ENCODE measurements at regions not wholly inside any gene's neighbourhood (a gene's known extent, or its start where the extent isn't known, plus 50 kb on each side); places are given as distances from the start of the nearest gene placed in this dataset.

GRCh38 chr4:15226203-15226602 lies 201.6 kb upstream of the C1QTNF7 start:
- Histone ChIP-seq H2AFZ (ENCODE audit: control insufficient read depth, low read depth, low read length) (no peak overlapping the region), H3K9ac (ENCODE audit: control insufficient read depth, insufficient read depth, low read length) (no peak overlapping the region), H3K9me3 (replicated peaks; ENCODE audit: control insufficient read depth, insufficient read depth, low read length) (no peaks in the 10 kb centered on the region), H3K4me2 (ENCODE audit: control insufficient read depth, insufficient read depth) (no peak overlapping the region), H3K36me3 (ENCODE audit: control insufficient read depth in 2 of 2, insufficient read depth in 2 of 2, low read length in 1 of 2) (no peaks in the 10 kb centered on the region), H3K4me1 (ENCODE audit: control insufficient read depth, insufficient read depth, low read length) (no peaks in the 10 kb centered on the region), H3K27me3 (replicated peaks in 1 of 2; ENCODE audit: control insufficient read depth in 2 of 2, insufficient read depth in 2 of 2, low read length in 1 of 2) (no peaks in the 10 kb centered on the region; a peak in 1 of 4 replicates), H3K4me3 (no peak overlapping the region), H3K79me2 (ENCODE audit: control insufficient read depth, insufficient read depth, low read length) (no peaks in the 10 kb centered on the region), H4K20me1 (ENCODE audit: control insufficient read depth, insufficient read depth) (no peaks in the 10 kb centered on the region), H3K27ac (ENCODE audit: control insufficient read depth, insufficient read depth) (no peak overlapping the region)
- in situ Hi-C loops (cut with MboI) (loop anchor here (25.0 kb wide), 1 partner anchor 736 kb away; the partner anchor contains the start of gene FGFBP2), intact Hi-C loops (cut with micrococcal nuclease; ENCODE audit: unreplicated experiment) (no loop called here)
- TF ChIP-seq HCFC1 (IDR thresholded peaks at IDR 0.05; ENCODE audit: low read length) (no peak), RFX5 (IDR thresholded peaks at IDR 0.05; ENCODE audit: low read depth, low read length) (no peak), ZZZ3 (IDR thresholded peaks at IDR 0.05; ENCODE audit: control insufficient read depth, insufficient read length, low read depth) (no peak), BRCA1 (IDR thresholded peaks at IDR 0.05; ENCODE audit: low read depth, low read length) (no peak), ZBTB11 (CRISPR knock-in tag; IDR thresholded peaks at IDR 0.05) (no peak), ZNF622 (IDR thresholded peaks at IDR 0.05) (no peak), CHD2 (IDR thresholded peaks at IDR 0.05; ENCODE audit: borderline replicate concordance, low read depth, low read length) (no peak), SMAD5 (IDR thresholded peaks at IDR 0.05; ENCODE audit: low read depth) (no peak), STAT3 (IDR thresholded peaks at IDR 0.05; ENCODE audit: low read depth, low read length) (no peak), CEBPZ (IDR thresholded peaks at IDR 0.05; ENCODE audit: low read depth, low read length) (no peak), ATF2 (IDR thresholded peaks at IDR 0.05; ENCODE audit: low read length) (no peak)
- ChIA-PET POLR2A (no interaction called here), CTCF (interaction anchor here (1.6 kb wide), 1 partner anchor 170 kb away, joined by 5 read pairs; no protein-coding TSS in a partner anchor), SMC1A (ENCODE audit: uncharacterized antibody, unreplicated experiment) (interaction anchor here (1.5 kb wide), 1 partner anchor 27 kb away, joined by 4 read pairs; no protein-coding TSS in a partner anchor), RAD21 (ENCODE audit: unreplicated experiment) (no interaction called here)
- no peak for FAIRE-seq
- BruUV-seq (replicated peaks), result no TSS peak
- WGBS (ENCODE audit: insufficient coverage, insufficient replicate concordance, low lambda C conversion rate, missing lambda C conversion rate), result 30% methylated on average over 3 of the region's 3 CpGs
- ATAC-seq, result no peak
- DNase-seq (ENCODE audit: low read depth, low spot score), result no peak
